Chondrocyte (in vitro differentiated cells): ENCODE measurements at regions not wholly inside any gene's neighbourhood (a gene's known extent, or its start where the extent isn't known, plus 50 kb on each side); places are given as distances from the start of the nearest gene placed in this dataset.
A peak's percentile ranks its signal among the peaks of the same experiment; 100 is the strongest.
"Not testable (repeated sequence)": the region's sequence is repeated elsewhere in the genome, so short reads cannot be mapped to it uniquely, and the experiment has no call there.

ENCODE experiments used
- DNase-seq: peaks from one replicate; pipeline ENCODE4 v3.0.0; 2021; ENCODE audit warnings: mixed read lengths, low spot score
- H3K27ac Mint-ChIP-seq: one replicate; pipeline ENCODE4 v1.8.0; 2021; ENCODE audit warnings: mild to moderate bottlenecking, moderate library complexity, mixed read lengths; ENCODE audit not compliant: unreplicated experiment
- H3K27me3 Mint-ChIP-seq: 2 replicates; pipeline ENCODE4 v1.8.0; 2021; ENCODE audit warnings: low read depth, mixed read lengths
- H3K36me3 Mint-ChIP-seq: 2 replicates; pipeline ENCODE4 v1.8.0; 2021; ENCODE audit warnings: low read depth, mixed read lengths
- H3K4me1 Mint-ChIP-seq: 2 replicates; pipeline ENCODE4 v1.8.0; 2021; ENCODE audit warnings: low read depth, mild to moderate bottlenecking, mixed read lengths
- H3K4me3 Mint-ChIP-seq: one replicate; pipeline ENCODE4 v1.8.0; 2021; ENCODE audit warnings: mild to moderate bottlenecking, moderate library complexity, mixed read lengths; ENCODE audit not compliant: unreplicated experiment
- H3K9me3 Mint-ChIP-seq: 2 replicates; pipeline ENCODE4 v1.8.0; 2021; ENCODE audit warnings: low read depth, mixed read lengths
- CTCF ChIP-seq: fragments of 200-600 bp; sonication (generic); IDR thresholded peaks from 2 replicates; pipeline ENCODE4 v1.5.0; 2021; ENCODE audit warnings: antibody characterized with exemption, mild to moderate bottlenecking, moderate library complexity

GRCh38 chr7:149334930-149335329 is 72.9 kb downstream of the ZNF783 start:
- Mint-ChIP-seq H3K4me3 (no peak overlapping the region), H3K27ac (peak overlapping the region; percentile 50), H3K4me1 (peaks cover 14% of the 10 kb centered on the region), H3K9me3 (peaks cover 24% of the 10 kb centered on the region), H3K36me3 (peaks cover 2% of the 10 kb centered on the region), H3K27me3 (peaks cover 5% of the 10 kb centered on the region)
- no peak for TF ChIP-seq CTCF
- DNase-seq: no peak

GRCh38 chr7:149348758-149349369 is 86.9 kb downstream of the ZNF783 start:
- Mint-ChIP-seq H3K27ac (no peak overlapping the region), H3K4me3 (no peak overlapping the region), H3K4me1 (no peaks in the 10 kb centered on the region), H3K36me3 (no peaks in the 10 kb centered on the region), H3K27me3 (peaks cover 2% of the 10 kb centered on the region), H3K9me3 (peaks cover 40% of the 10 kb centered on the region)
- no peak for DNase-seq
- TF ChIP-seq CTCF: no peak

GRCh38 chr7:149353739-149354504 is 91.9 kb downstream of the ZNF783 start:
- H3K27ac Mint-ChIP-seq: no peak overlapping the region

DNA sequence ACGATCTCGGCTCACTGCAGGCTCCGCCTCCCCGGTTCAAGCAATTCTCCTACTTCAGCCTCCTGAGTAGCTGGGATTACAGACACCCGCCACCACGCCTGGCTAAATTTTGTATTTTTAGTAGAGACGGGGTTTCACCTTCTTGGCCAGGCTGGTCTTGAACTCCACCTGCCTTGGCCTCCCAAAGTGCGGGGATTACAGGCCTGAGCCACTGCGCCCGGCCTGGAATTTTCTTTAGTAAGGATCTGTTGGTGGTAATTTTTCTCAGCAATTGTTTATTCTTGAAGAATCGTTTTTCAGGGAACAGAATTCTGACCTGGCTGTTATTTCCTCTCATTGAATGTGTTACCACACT is 93.0 kb downstream of the ZNF783 start:
- H3K27me3 Mint-ChIP-seq, H3K27ac Mint-ChIP-seq, H3K4me3 Mint-ChIP-seq, H3K4me1 Mint-ChIP-seq, DNase-seq, H3K36me3 Mint-ChIP-seq, H3K9me3 Mint-ChIP-seq: not testable (repeated sequence)

More at GRCh38 chr7:149353739-149354504, 91.9 kb downstream of the ZNF783 start:
- Mint-ChIP-seq H3K9me3 (peaks cover 8% of the 10 kb centered on the region), H3K27me3 (peaks cover 2% of the 10 kb centered on the region), H3K4me3 (no peak overlapping the region), H3K4me1 (no peaks in the 10 kb centered on the region), H3K36me3 (no peaks in the 10 kb centered on the region)
- DNase-seq: no peak
- no peak for TF ChIP-seq CTCF

- Mint-ChIP-seq H3K4me1 (no peaks in the 10 kb centered on the region), H3K27ac (no peak overlapping the region), H3K9me3 (peaks cover 4% of the 10 kb centered on the region), H3K4me3 (no peak overlapping the region), H3K36me3 (no peaks in the 10 kb centered on the region), H3K27me3 (peaks cover 2% of the 10 kb centered on the region)
- DNase-seq: no peak
- TF ChIP-seq CTCF: no peak
Measured at GRCh38 chr7:149355390-149356048, 93.5 kb downstream of the ZNF783 start.
